ENCODE measurements at regions not wholly inside any gene's neighbourhood (a gene's known extent, or its start where the extent isn't known, plus 50 kb on each side); places are given as distances from the start of the nearest gene placed in this dataset.
A peak's percentile ranks its signal among the peaks of the same experiment; 100 is the strongest.
"Not testable (repeated sequence)": the region's sequence is repeated elsewhere in the genome, so short reads cannot be mapped to it uniquely, and the experiment has no call there.

DNA sequence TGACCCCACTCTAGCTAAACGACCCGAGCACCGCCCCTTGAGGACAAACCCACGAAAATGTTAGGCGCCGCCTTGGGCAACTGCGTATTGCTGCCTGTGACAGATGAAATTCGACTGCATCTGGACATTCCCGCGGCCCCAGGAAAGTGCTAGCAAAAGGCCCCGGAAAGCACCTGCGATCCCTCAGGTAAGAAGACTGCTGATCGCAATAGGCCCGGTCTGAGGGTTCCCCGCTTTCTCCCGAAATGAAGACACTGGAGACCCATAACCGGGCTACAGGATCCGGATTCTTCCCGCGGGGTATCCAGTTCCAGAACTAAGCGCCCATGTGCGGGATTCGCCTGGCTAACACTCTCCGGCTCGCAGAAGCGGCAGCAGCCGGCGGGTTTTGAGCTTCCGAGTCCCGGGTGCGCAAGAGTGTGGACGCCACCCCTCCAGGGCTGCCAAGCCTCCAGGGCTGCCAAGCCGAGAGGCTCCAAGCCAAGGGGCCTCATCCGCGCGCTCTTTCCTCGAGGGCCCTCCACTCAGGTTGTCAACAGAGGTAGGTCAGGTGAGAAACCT is 157.9 kb upstream of the NBPF11 start:
- DNase-seq: no peak

DNA sequence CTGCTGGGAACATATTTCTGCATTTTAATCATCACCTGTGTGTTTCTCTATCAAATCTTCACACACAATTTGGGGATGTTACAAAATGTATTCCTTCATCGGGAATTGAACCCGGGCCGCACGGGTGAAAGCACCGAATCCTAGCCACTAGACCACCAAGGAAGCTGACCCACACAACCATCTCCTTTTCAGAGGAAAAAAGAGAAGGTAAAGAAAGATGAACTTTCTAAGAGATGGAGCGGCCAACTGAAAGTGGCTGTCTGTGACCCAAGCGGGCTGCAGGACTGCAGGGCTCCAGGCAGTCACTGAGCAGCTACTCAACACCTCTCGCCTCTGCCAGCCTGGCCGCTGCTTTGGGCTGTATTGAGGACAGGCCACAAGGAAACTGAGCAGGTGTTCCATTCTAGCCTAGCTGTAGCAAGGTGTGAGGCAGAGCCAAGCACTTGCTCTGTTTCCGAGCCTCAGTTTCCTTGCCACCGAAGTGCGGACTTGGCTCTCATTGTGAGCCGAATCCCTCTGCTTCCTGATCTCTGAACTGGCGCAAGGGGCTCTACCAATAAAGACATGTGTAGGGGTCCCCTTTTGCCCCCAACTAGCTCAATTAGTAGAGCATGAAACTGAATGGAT is 156.9 kb upstream of the NBPF11 start:
- DNase-seq: no peak

DNA sequence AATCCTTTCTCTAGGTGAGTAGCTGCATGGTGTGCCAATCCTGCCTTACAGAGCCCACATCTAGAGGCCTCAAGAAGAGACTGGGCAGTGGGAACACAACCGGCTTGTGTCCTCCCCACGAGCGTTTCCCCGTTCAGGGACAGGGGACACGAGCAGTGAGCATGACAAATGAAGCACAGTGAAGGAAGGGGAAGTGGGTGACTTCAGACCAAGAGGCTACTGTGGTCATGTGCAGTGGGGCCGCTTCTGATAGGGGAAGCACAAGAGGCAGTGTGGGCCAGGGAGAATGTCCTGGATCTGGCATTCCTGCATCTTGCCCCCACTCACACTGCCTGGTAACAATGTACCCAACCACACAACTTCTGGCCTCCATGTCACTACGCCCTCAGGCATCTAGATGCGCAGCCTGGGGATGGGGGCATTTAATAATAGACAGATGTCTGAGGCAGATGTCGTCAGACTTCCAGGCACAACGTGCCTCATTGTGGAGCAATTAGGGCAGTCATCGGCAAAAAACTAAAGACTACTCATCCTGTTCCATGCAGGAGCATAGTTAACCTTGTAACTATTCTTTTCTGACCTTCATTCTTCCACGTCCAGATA is 155.6 kb upstream of the NBPF11 start:
- no peak for DNase-seq

DNA sequence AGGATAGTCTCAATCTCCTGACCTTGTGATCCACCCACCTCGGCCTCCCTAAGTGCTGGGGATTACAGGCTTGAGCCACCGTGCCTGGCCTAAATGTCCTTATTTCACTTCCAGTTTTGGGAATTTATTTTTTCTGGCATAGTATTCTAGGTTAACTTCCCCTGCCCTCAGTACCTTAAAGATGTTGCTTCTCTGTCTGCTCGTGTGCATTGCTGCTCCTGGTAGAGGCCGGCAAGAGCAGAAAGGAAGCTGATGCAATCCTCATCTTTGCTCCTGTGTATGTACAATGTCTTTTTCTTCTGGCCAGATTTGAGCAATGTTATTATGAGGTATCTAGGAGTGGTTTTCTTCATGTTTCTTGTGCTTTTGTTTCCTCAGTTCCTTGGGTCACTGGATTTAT is 152.9 kb upstream of the NBPF11 start:
- DNase-seq: not testable (repeated sequence)

DNA sequence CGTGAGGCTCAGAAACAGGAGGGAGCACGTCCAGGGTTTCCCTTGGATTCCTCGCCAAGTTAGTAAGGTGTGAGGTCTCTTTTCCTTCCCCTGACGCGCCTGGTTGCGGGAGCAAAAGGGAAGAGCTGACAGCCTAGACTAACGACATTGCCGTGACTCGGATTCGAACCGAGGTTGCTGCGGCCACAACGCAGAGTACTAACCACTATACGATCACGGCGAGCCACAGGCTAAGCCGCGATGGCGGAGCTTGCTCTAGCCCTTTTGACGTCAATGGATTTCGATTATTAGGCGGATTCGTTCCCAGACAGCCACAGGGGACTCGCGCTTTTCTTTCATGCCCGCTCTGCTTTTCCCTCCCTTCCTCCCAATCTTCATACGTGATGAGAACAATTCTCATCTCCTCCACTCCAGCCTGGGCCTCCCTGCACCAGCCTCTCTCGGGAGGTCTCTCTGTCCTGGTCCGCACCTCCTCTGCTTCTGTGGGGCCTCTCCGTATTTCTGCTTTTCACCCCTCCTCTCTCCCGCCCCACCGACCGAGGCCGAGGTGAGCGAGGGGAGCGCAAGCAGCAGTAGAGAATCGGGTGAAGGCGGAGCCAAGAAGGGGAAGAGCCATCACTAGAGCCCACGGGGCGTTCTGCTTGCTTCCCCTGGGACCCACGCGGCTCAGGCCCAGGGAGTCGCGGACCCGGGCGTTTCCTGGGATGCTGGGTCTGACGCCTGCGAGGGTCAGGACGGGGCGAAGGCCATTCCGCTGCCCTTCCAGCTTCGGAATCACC is 150.7 kb upstream of the NBPF11 start:
- not testable (repeated sequence) for DNase-seq

DNA sequence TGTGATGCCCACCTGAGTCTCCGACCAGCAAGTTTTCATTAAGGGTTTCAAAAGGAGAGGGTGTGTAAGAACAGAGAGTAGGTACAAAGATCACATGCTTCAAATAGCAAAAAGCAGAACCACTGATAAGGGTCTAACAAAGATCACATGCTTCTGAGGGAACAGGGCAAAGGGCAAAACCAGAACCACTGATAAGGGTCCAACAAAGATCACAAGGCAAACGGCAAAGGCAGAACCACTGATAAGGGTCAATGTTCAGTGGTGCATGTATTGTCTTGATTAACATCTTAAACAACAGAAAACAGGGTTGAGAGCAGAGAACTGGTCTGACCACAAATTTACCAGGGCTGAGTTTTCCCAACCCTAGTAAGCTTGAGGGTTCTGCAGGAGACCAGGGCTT is 145.8 kb upstream of the NBPF11 start:
- not testable (repeated sequence) for DNase-seq

DNA sequence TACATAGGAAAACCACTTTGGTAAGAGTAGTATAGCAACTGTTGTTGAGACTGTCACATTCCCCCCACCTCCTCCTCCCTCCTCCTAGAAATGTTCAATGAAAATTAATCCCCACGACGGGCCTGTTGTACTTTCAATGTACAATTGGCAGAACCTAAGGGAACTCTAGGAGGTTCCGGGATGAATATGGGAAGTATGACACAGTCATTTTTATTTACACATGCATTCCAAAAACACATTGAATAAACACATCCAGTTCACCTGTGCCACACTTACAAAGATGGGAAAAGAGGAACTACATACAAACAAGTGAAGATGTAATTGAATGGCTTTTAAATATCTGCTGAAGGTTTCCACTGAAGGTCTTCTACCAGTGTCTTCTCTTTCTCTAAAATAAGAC is 144.4 kb upstream of the NBPF11 start:
- DNase-seq: no peak

DNA sequence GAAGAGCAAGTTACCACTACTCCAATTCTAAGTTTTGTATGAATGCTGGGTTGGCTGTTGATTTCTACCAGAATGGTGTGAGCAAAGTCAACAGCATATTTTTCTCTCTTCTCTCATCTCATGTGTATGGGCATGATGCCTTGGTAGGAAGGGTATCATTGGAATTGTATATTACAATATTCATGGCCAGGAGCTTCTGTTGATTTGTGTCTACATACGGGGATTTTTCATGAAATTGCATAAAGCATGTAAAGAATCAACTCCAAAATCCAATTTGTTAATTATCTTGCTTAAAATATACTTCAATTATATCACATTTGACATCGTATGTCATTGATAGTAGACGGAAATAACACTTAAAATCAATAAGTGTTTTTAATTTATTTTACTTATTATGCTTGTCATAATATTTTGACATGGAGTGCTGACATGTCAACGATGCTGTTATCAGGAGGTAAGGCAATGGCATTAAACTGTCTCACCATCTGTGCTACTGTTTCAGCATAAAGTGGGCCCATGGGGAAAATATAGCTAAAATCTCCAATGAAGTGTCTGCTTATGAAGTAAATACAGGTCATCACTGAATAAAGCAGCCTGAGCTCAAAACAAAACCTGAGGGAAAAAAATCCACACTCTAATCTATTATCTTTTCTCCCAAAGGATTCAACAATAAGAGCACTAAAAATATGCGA is 142.2 kb upstream of the NBPF11 start:
- no peak for DNase-seq

DNA sequence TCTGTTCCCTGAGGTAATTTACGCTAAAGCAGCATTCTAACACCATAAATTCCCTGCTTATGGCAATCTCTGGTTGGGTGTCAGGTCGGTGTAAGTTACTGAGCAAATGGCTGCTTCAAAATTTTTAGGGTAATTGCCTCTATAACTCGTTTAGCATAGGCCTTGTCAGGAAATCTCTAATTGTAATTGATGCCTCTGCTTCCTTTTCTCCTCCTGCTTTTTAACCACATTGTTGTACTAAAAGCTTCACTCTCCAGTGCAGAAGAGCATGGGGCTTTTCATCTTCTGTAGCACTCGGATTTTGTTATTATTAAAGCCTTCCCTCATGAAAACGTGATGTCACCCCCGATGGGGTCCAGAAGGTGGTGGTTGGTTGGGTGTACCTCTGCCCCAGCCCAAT is 141.6 kb upstream of the NBPF11 start:
- DNase-seq: no peak

DNA sequence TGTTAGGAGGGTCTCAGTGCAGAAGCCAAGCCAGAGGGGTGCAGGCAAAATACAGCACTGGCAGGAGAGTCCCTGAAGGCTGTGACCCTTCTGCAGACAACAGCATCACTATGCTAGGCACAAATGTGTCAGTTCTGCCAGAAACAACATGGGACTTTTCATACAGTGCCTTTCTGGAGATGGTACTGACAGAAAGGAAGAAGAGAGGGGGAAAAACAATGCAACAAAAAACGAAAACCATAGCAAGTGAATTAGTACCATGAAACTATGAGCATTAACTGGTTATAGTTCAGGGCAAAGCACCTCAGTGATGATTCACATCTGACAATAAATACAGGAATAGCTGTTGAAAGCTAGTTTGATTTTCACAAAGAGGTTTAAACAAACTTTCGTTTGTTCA is 140.8 kb upstream of the NBPF11 start:
- DNase-seq: no peak

DNA sequence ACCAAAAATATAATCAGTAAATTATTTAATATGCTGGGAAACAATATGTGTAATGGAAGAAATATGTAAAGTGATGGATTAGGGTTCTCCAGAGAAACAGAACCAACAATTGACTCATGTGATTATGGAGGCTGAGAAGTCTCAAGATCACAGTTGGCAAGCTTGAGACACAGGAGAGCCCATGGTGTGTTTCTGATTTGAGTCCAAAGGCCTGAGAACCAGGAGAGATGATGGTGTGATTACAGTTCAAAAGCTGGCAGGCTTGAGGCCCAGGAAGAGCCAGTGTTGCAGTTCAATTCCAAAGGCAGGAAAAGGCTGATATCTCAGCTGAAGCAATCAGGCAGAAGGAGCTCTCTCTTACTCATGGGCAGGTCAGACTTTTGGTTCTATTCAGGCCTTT is 138.8 kb upstream of the NBPF11 start:
- DNase-seq: no peak

DNA sequence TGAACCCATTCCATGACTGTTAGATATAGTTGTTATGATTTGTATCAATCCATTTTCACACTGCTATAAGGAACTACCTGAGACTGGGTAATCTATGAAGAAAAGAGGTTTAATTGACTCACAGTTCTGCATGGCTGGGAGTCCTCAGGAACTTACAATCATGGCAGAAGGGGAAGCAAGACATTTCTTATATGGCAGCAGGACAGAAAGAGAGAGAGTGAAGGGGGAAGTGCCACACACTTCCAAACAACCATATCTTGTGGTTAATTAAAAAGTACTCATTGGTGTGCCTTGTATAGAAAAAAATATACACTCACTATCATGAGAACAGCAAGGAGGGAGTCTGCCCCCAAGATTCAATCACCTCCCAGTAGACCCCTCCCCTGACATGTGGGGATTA is 137.6 kb upstream of the NBPF11 start:
- no peak for DNase-seq

DNA sequence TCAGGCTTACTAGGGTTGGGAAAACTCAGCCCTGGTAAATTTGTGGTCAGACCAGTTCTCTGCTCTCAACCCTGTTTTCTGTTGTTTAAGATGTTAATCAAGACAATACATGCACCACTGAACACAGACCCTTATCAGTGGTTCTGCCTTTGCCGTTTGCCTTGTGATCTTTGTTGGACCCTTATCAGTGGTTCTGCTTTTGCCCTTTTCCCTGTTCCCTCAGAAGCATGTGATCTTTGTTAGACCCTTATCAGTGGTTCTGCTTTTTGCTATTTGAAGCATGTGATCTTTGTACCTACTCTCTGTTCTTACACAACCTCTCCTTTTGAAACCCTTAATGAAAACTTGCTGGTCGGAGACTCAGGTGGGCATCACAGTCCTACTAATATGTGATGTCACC is 133.9 kb upstream of the NBPF11 start:
- not testable (repeated sequence) for DNase-seq

DNA sequence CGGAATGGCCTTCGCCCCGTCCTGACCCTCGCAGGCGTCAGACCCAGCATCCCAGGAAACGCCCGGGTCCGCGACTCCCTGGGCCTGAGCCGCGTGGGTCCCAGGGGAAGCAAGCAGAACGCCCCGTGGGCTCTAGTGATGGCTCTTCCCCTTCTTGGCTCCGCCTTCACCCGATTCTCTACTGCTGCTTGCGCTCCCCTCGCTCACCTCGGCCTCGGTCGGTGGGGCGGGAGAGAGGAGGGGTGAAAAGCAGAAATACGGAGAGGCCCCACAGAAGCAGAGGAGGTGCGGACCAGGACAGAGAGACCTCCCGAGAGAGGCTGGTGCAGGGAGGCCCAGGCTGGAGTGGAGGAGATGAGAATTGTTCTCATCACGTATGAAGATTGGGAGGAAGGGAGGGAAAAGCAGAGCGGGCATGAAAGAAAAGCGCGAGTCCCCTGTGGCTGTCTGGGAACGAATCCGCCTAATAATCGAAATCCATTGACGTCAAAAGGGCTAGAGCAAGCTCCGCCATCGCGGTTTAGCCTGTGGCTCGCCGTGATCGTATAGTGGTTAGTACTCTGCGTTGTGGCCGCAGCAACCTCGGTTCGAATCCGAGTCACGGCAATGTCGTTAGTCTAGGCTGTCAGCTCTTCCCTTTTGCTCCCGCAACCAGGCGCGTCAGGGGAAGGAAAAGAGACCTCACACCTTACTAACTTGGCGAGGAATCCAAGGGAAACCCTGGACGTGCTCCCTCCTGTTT is 128.9 kb upstream of the NBPF11 start:
- DNase-seq: not testable (repeated sequence)

DNA sequence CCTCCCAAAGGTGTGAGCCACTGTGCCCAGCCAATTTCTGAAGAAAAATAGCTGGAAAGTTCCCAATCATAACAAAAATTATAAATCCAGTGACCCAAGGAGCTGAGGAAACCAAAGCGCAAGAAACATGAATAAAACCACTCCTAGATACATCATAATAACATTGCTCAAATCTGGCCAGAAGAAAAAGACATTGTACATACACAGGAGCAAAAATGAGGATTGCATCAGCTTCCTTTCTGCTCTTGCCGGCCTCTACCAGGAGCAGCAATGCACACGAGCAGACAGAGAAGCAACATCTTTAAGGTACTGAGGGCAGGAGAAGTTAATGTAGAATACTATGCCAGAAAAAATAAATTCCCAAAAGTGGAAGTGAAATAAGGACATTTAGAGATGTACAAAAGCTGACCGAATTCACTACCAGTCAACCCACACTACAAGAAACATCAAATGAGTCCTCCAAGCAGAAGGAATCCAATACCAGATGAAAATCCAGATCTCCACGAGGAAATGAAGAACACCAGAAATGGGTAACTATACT is 127.0 kb upstream of the NBPF11 start:
- DNase-seq: not testable (repeated sequence)

DNA sequence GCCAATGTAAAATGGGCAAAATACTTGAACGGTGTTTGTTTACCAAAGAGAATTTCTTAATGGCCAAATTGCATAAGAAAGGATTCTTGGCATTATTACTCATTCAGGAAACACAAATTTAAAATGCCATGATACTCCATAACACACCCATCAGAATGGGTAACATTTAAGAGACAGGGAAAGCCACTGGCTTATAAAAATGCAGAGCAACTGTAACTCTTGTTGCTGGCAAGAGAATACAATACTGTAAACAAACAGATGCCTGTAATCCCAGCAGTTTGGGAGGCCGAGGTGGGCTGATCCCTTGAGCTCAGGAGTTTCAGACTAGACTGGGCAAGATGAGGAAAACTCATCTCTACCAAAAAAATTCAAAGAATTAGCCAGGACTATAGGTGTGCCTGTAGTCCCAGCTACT is 125.8 kb upstream of the NBPF11 start:
- DNase-seq: not testable (repeated sequence)

DNA sequence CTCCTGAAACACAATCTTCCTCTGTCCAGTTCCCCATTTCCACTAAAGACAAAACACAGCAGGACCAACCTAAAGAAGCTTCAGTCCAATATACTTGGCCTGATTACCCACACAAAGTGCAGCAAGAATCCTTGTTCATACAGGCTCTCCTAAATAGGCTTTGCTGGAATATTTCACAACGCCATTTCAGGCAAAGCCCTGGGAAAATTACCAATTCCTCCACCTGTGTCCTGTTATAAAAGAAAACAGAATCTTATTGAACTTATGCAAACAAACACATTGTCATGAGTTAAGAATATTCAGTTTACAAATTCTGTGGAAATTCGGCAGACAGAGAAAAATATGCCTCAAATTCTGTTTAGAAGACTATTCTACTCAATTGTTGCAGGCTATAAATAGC is 115.0 kb upstream of the NBPF11 start:
- not testable (repeated sequence) for DNase-seq

DNA sequence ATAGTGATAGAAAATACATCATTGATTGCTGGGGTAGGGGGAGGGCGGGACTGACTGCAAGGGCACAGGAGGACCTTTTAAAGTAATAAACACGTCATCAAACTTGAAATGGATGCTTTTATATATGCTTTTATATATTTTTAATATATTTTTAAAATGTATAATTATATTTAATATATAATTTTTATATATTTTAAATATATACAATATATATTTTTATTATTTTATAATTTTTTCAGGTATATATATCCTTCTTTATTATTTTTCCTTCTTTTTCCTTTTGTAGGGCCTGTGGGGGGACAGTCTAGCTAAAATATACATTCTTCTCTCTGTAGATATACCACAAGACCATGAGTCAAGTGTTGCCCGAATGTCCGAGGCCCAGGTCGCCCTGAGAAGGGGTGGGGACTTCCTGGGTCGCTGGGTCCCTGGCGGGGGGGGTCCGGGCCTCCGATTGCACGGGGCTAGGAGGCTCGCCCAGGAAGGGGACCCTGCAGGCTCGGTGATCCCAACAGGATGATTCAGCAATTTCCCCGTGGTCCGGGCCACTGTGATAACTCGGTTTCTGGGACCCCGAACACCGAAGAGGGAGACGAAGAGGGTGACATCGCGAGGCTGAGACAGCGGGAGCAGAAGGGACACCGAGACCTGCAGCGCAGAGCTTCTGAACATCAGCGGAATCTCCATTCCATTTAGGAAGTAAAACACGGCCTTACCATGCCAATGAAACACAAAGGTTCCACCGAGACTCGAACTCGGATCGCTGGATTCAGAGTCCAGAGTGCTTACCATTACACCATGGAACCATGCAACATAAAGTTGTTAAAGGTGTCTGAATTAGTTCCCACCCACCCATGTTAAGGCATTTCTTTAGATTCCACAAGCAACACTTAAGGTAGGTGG is 112.5 kb upstream of the NBPF11 start:
- DNase-seq: no peak

DNA sequence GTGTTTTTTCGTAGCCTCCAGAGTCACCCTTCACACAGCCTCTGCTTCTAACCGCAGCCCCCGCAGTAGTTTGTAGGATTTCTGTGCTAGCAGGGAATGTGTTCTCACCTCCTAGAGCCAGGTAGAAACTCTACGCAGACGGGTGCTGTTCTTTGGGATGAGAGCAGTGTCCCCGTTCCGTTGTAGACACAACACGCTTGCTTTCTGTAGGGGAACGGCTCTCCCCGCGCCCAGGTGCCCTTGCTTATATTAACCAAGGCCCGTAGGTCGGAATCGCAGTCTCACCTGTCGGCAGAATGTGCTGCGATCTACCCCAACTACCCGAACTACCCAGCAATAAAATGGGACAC is 111.8 kb upstream of the NBPF11 start:
- DNase-seq: no peak

DNA sequence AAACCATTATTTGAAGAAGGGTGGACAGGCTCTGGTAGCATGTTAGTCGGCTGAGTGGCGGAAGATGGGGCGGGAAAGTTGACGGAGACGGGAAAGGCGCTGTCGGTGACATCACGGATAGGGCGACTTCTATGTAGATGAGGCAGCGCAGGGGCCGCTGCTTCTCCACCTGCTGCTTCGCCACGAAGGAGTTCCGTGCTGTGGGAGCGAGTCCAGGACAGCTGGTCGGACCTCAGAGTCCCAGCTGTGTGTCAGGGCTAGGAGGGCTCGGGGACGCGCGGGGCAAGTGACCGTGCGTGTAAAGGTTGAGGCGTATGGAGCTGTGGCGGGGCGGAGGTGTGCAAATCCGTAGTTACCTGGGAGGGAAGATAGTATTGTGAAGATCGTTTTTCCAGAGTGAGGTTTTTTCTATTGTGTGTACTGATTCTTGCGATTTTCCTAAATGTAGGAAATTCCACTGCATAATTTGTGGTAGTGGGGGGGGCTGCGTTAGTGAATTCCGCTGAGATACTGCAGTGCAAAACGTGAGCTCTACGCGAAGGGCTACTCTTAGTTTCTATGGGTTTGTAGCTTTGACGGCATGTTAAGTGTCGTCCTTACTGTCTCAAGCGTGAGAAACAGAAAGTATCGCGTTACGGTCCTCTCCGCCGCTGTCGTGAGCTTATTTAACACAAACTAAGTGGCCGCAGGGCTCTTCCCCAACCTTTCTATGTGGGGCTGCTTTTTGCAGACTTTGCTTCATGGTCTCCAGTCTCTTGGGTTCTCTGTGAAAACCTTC is 111.2 kb upstream of the NBPF11 start:
- DNase-seq: peak; percentile 86

Measured in kidney glomerular epithelial cell (primary cell).